BLaER1 (cell line): ENCODE measurements at regions not wholly inside any gene's neighbourhood (a gene's known extent, or its start where the extent isn't known, plus 50 kb on each side); places are given as distances from the start of the nearest gene placed in this dataset.
A peak's percentile ranks its signal among the peaks of the same experiment; 100 is the strongest.

Experiments
- H3K27ac ChIP-seq: shearing (Covaris generic); formaldehyde crosslinking; 2 replicates; pipeline ENCODE4 v1.8.1; 2022
- H3K27me3 ChIP-seq: shearing (Covaris generic); formaldehyde crosslinking; 2 replicates; pipeline ENCODE4 v1.8.1; 2022
- H3K36me3 ChIP-seq: shearing (Covaris generic); formaldehyde crosslinking; 2 replicates; pipeline ENCODE4 v1.8.1; 2022
- H3K4me1 ChIP-seq: shearing (Covaris generic); formaldehyde crosslinking; 2 replicates; pipeline ENCODE4 v1.8.1; 2022
- H3K4me2 ChIP-seq: shearing (Covaris generic); formaldehyde crosslinking; 2 replicates; pipeline ENCODE4 v1.8.1; 2022
- H3K4me3 ChIP-seq: shearing (Covaris generic); formaldehyde crosslinking; 2 replicates; pipeline ENCODE4 v1.8.1; 2022
- H3K9ac ChIP-seq: shearing (Covaris generic); formaldehyde crosslinking; 2 replicates; pipeline ENCODE4 v1.8.1; 2022
- H3K9me3 ChIP-seq: shearing (Covaris generic); formaldehyde crosslinking; 2 replicates; pipeline ENCODE4 v1.8.1; 2022
- H4K20me1 ChIP-seq: shearing (Covaris generic); formaldehyde crosslinking; 2 replicates; pipeline ENCODE4 v1.8.1; 2022
- Cebpa-rat ChIP-seq: shearing (Covaris generic); IDR thresholded peaks from 2 replicates; pipeline ENCODE4 v1.8.1; 2022

GRCh38 chr5:158492136-158492535, 607.6 kb downstream of the EBF1 start:
- Histone ChIP-seq H3K4me2 (no peak overlapping the region), H3K9ac (no peak overlapping the region)
- no peak for TF ChIP-seq Cebpa-rat

GRCh38 chr5:158487664-158488063, 612.1 kb downstream of the EBF1 start:
- no peak for TF ChIP-seq Cebpa-rat
- Histone ChIP-seq H3K4me3 (no peak overlapping the region), H3K9me3 (peaks cover 52% of the 10 kb centered on the region)

More at GRCh38 chr5:158492136-158492535, 607.6 kb downstream of the EBF1 start:
- Histone ChIP-seq H3K27ac (no peak overlapping the region), H3K27me3 (no peaks in the 10 kb centered on the region), H4K20me1 (no peaks in the 10 kb centered on the region), H3K9me3 (peaks cover 72% of the 10 kb centered on the region), H3K4me1 (peaks cover 15% of the 10 kb centered on the region), H3K4me3 (no peak overlapping the region), H3K36me3 (peaks cover 7% of the 10 kb centered on the region; the same call in 1 of the 2 replicates)

GRCh38 chr5:158487156-158487555, 612.6 kb downstream of the EBF1 start:
- H3K27ac ChIP-seq = no peak overlapping the region
- H4K20me1 ChIP-seq = no peaks in the 10 kb centered on the region
- peaks cover 4% of the 10 kb centered on the region; the same call in 1 of the 2 replicates for H3K36me3 ChIP-seq
- TF ChIP-seq Cebpa-rat = no peak
- no peak overlapping the region for H3K9ac ChIP-seq
- peaks cover 64% of the 10 kb centered on the region for H3K4me1 ChIP-seq
- H3K27me3 ChIP-seq = no peaks in the 10 kb centered on the region
- H3K4me3 ChIP-seq = no peak overlapping the region
- no peak overlapping the region for H3K4me2 ChIP-seq
- H3K9me3 ChIP-seq = peaks cover 52% of the 10 kb centered on the region

More at GRCh38 chr5:158487664-158488063, 612.1 kb downstream of the EBF1 start:
- no peak overlapping the region for H3K27ac ChIP-seq
- no peak overlapping the region for H3K4me2 ChIP-seq
- H3K4me1 ChIP-seq = peaks cover 59% of the 10 kb centered on the region
- no peaks in the 10 kb centered on the region for H3K27me3 ChIP-seq
- no peak overlapping the region for H3K9ac ChIP-seq
- H4K20me1 ChIP-seq = no peaks in the 10 kb centered on the region
- H3K36me3 ChIP-seq = peaks cover 4% of the 10 kb centered on the region; the same call in 1 of the 2 replicates

GRCh38 chr5:158486566-158486965, 613.1 kb downstream of the EBF1 start:
- Histone ChIP-seq H3K4me3 (no peak overlapping the region), H3K9ac (no peak overlapping the region), H3K27me3 (no peaks in the 10 kb centered on the region), H3K4me2 (peak overlapping the region; percentile 65; the same call in 1 of the 2 replicates), H4K20me1 (no peaks in the 10 kb centered on the region), H3K4me1 (peaks cover 65% of the 10 kb centered on the region), H3K36me3 (peaks cover 9% of the 10 kb centered on the region; the same call in 1 of the 2 replicates), H3K9me3 (peaks cover 54% of the 10 kb centered on the region), H3K27ac (no peak overlapping the region)
- no peak for TF ChIP-seq Cebpa-rat

GRCh38 chr5:158485604-158486081, 614.1 kb downstream of the EBF1 start:
- Histone ChIP-seq H3K36me3 (peaks cover 15% of the 10 kb centered on the region; the same call in 1 of the 2 replicates), H3K4me3 (peak overlapping the region; percentile 6; the same call in 1 of the 2 replicates), H3K4me1 (peaks cover 65% of the 10 kb centered on the region), H3K4me2 (peak overlapping the region; percentile 65), H3K9ac (no peak overlapping the region; the same call in 1 of the 2 replicates), H3K27ac (peak overlapping the region; percentile 20; the same call in 1 of the 2 replicates), H3K27me3 (no peaks in the 10 kb centered on the region), H3K9me3 (peaks cover 54% of the 10 kb centered on the region), H4K20me1 (no peaks in the 10 kb centered on the region)
- no peak for TF ChIP-seq Cebpa-rat

GRCh38 chr5:158485047-158485446, 614.7 kb downstream of the EBF1 start:
- no peak overlapping the region; the same call in 1 of the 2 replicates for H3K9ac ChIP-seq
- no peak for TF ChIP-seq Cebpa-rat
- H3K4me1 ChIP-seq = peaks cover 70% of the 10 kb centered on the region
- H3K9me3 ChIP-seq = peaks cover 58% of the 10 kb centered on the region
- H3K4me2 ChIP-seq = peak overlapping the region; percentile 65
- H3K27ac ChIP-seq = peak overlapping the region; percentile 20; the same call in 1 of the 2 replicates
- no peaks in the 10 kb centered on the region for H3K27me3 ChIP-seq
- peak overlapping the region; percentile 6; the same call in 1 of the 2 replicates for H3K4me3 ChIP-seq
- no peaks in the 10 kb centered on the region for H4K20me1 ChIP-seq
- peaks cover 15% of the 10 kb centered on the region; the same call in 1 of the 2 replicates for H3K36me3 ChIP-seq

- no peak for TF ChIP-seq Cebpa-rat
- Histone ChIP-seq H4K20me1 (no peaks in the 10 kb centered on the region), H3K9ac (no peak overlapping the region), H3K4me1 (peaks cover 79% of the 10 kb centered on the region), H3K4me3 (no peak overlapping the region), H3K36me3 (peaks cover 15% of the 10 kb centered on the region; the same call in 1 of the 2 replicates), H3K9me3 (peaks cover 55% of the 10 kb centered on the region), H3K27ac (peak overlapping the region; percentile 23; the same call in 1 of the 2 replicates), H3K27me3 (no peaks in the 10 kb centered on the region), H3K4me2 (peak overlapping the region; percentile 65)
These were observed 615.6 kb downstream of the EBF1 start for GRCh38 chr5:158484150-158484549.

GRCh38 chr5:158483281-158483860, 616.3 kb downstream of the EBF1 start:
- no peak for TF ChIP-seq Cebpa-rat
- H3K36me3 ChIP-seq = peaks cover 15% of the 10 kb centered on the region; the same call in 1 of the 2 replicates

GRCh38 chr5:158482125-158482524, 617.6 kb downstream of the EBF1 start:
- Histone ChIP-seq H3K4me2 (no peak overlapping the region), H3K4me1 (peaks cover 78% of the 10 kb centered on the region), H3K4me3 (peak overlapping the region; percentile 3; the same call in 1 of the 2 replicates), H4K20me1 (no peaks in the 10 kb centered on the region), H3K9ac (no peak overlapping the region), H3K27ac (0 out of 2 replicates have a peak overlapping the region, but pooled peaks have one; percentile 20), H3K36me3 (peaks cover 15% of the 10 kb centered on the region; the same call in 1 of the 2 replicates), H3K9me3 (peaks cover 56% of the 10 kb centered on the region), H3K27me3 (no peaks in the 10 kb centered on the region)
- no peak for TF ChIP-seq Cebpa-rat

More at GRCh38 chr5:158483281-158483860, 616.3 kb downstream of the EBF1 start:
- Histone ChIP-seq H3K4me1 (peaks cover 84% of the 10 kb centered on the region), H3K4me3 (no peak overlapping the region), H4K20me1 (no peaks in the 10 kb centered on the region), H3K4me2 (peak overlapping the region; percentile 65), H3K9ac (no peak overlapping the region), H3K9me3 (peaks cover 50% of the 10 kb centered on the region), H3K27ac (peak overlapping the region; percentile 20; the same call in 1 of the 2 replicates), H3K27me3 (no peaks in the 10 kb centered on the region)

- Histone ChIP-seq H3K4me1 (peaks cover 38% of the 10 kb centered on the region), H3K9me3 (peaks cover 73% of the 10 kb centered on the region), H3K9ac (no peak overlapping the region), H3K36me3 (peaks cover 15% of the 10 kb centered on the region; the same call in 1 of the 2 replicates), H3K4me2 (peak overlapping the region; percentile 39), H4K20me1 (no peaks in the 10 kb centered on the region), H3K27me3 (no peaks in the 10 kb centered on the region), H3K27ac (0 out of 2 replicates have a peak overlapping the region, but pooled peaks have one; percentile 16), H3K4me3 (no peak overlapping the region)
- TF ChIP-seq Cebpa-rat = no peak
These were observed 619.2 kb upstream of the CLINT1 start for GRCh38 chr5:158478139-158478538.
